ENCODE measurements at regions not wholly inside any gene's neighbourhood (a gene's known extent, or its start where the extent isn't known, plus 50 kb on each side); places are given as distances from the start of the nearest gene placed in this dataset.

DNA sequence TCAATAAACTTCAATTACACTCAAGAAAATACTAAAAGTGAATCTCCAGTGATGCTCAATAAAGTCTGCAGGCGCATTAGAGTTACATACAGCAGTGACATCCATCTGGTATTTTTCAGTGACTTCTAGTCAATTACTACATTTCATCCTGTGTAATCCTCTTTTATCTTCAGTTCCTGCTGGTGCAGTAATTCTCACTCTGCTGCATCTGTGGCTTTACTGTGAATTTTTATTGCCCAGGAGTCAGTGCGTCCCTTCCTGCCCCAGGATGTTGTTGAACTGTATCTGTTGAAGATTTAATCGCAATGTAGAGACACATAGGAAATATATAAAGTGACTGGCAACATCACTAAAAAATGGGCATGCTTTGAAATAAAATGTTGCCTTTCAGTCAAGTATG, 196.3 kb upstream of the TMTC4 start:
- H3K9me3 ChIP-seq (ENCODE audit: control insufficient read depth in 4 of 4, low read length in 3 of 4) = peaks cover 0 to 2% (median 0%) of the 10 kb centered on the region in 4 donors
- no peaks in the 10 kb centered on the region for H3K27me3 ChIP-seq (ENCODE audit: control insufficient read depth in 4 of 4, insufficient read depth in 4 of 4, low read length in 3 of 4)
- no peak overlapping the region for H3K9ac ChIP-seq (ENCODE audit: low read depth in 1 of 2, low read length in 2 of 2)
- H3K36me3 ChIP-seq (ENCODE audit: control insufficient read depth in 4 of 4, insufficient read depth in 3 of 4, low read depth in 1 of 4, low read length in 3 of 4) = no peaks in the 10 kb centered on the region
- 77% methylated on average over 3 of the region's 3 CpGs for WGBS
- no peak overlapping the region for H3K27ac ChIP-seq (ENCODE audit: low read depth in 1 of 2, low read length in 2 of 2)
- H3K4me3 ChIP-seq (ENCODE audit: low read depth in 1 of 3, low read length in 3 of 3) = no peak overlapping the region
- no peak for DNase-seq (ENCODE audit: low spot score)
- H3K4me1 ChIP-seq (ENCODE audit: control insufficient read depth in 4 of 4, insufficient read depth in 4 of 4, low read length in 3 of 4) = no peaks in the 10 kb centered on the region
- TF ChIP-seq, protein P1, sequence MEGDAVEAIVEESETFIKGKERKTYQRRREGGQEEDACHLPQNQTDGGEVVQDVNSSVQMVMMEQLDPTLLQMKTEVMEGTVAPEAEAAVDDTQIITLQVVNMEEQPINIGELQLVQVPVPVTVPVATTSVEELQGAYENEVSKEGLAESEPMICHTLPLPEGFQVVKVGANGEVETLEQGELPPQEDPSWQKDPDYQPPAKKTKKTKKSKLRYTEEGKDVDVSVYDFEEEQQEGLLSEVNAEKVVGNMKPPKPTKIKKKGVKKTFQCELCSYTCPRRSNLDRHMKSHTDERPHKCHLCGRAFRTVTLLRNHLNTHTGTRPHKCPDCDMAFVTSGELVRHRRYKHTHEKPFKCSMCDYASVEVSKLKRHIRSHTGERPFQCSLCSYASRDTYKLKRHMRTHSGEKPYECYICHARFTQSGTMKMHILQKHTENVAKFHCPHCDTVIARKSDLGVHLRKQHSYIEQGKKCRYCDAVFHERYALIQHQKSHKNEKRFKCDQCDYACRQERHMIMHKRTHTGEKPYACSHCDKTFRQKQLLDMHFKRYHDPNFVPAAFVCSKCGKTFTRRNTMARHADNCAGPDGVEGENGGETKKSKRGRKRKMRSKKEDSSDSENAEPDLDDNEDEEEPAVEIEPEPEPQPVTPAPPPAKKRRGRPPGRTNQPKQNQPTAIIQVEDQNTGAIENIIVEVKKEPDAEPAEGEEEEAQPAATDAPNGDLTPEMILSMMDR (IDR thresholded peaks at IDR 0.05; ENCODE audit: low read depth, low read length, missing input control) = no peak
- TF ChIP-seq SP1 (IDR thresholded peaks at IDR 0.05) (no peak), JUND (IDR thresholded peaks at IDR 0.05) (no peak), RAD21 (IDR thresholded peaks at IDR 0.05) (no peak), GABPA (IDR thresholded peaks at IDR 0.05 in 1 of 2, conservative IDR thresholded peaks at IDR 0.05 in 1 of 2) (no peak)

GRCh38 chr13:100860866-100861265, 186.3 kb upstream of the TMTC4 start:
- Histone ChIP-seq H3K9ac (ENCODE audit: low read depth in 1 of 2, low read length in 2 of 2) (no peak overlapping the region), H3K27me3 (ENCODE audit: control insufficient read depth in 4 of 4, insufficient read depth in 4 of 4, low read length in 3 of 4) (no peaks in the 10 kb centered on the region), H3K4me1 (ENCODE audit: control insufficient read depth in 4 of 4, insufficient read depth in 4 of 4, low read length in 3 of 4) (no peaks in the 10 kb centered on the region), H3K27ac (ENCODE audit: low read depth in 1 of 2, low read length in 2 of 2) (no peak overlapping the region), H3K36me3 (ENCODE audit: control insufficient read depth in 4 of 4, insufficient read depth in 3 of 4, low read depth in 1 of 4, low read length in 3 of 4) (no peaks in the 10 kb centered on the region), H3K9me3 (ENCODE audit: control insufficient read depth in 4 of 4, low read length in 3 of 4) (no peaks in the 10 kb centered on the region), H3K4me3 (ENCODE audit: low read depth in 1 of 3, low read length in 3 of 3) (no peak overlapping the region)
- DNase-seq (ENCODE audit: low spot score) = no peak
- TF ChIP-seq, protein P1 (IDR thresholded peaks at IDR 0.05; ENCODE audit: low read depth, low read length, missing input control) = no peak
- TF ChIP-seq JUND (IDR thresholded peaks at IDR 0.05) = no peak
- no peak for TF ChIP-seq GABPA (IDR thresholded peaks at IDR 0.05 in 1 of 2, conservative IDR thresholded peaks at IDR 0.05 in 1 of 2)
- TF ChIP-seq HNF4A (conservative IDR thresholded peaks at IDR 0.05) = no peak
- TF ChIP-seq RXRA (IDR thresholded peaks at IDR 0.05) = no peak
- no peak for TF ChIP-seq NR2F2 (IDR thresholded peaks at IDR 0.05)
- no peak for TF ChIP-seq YY1 (IDR thresholded peaks at IDR 0.05)
- no peak for TF ChIP-seq FOXA2 (IDR thresholded peaks at IDR 0.05)
- TF ChIP-seq, protein P2, sequence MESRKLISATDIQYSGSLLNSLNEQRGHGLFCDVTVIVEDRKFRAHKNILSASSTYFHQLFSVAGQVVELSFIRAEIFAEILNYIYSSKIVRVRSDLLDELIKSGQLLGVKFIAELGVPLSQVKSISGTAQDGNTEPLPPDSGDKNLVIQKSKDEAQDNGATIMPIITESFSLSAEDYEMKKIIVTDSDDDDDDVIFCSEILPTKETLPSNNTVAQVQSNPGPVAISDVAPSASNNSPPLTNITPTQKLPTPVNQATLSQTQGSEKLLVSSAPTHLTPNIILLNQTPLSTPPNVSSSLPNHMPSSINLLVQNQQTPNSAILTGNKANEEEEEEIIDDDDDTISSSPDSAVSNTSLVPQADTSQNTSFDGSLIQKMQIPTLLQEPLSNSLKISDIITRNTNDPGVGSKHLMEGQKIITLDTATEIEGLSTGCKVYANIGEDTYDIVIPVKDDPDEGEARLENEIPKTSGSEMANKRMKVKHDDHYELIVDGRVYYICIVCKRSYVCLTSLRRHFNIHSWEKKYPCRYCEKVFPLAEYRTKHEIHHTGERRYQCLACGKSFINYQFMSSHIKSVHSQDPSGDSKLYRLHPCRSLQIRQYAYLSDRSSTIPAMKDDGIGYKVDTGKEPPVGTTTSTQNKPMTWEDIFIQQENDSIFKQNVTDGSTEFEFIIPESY (IDR thresholded peaks at IDR 0.05) = no peak
- TF ChIP-seq HNF4G (IDR thresholded peaks at IDR 0.05) = no peak
- no peak for TF ChIP-seq TAF1 (conservative IDR thresholded peaks at IDR 0.05)
- TF ChIP-seq, protein P3, sequence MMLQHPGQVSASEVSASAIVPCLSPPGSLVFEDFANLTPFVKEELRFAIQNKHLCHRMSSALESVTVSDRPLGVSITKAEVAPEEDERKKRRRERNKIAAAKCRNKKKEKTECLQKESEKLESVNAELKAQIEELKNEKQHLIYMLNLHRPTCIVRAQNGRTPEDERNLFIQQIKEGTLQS (IDR thresholded peaks at IDR 0.05) = no peak
- TF ChIP-seq EGR1 (IDR thresholded peaks at IDR 0.05; ENCODE audit: low read depth in 2 of 2) = no peak
- TF ChIP-seq SP1 (IDR thresholded peaks at IDR 0.05) = no peak
- no peak for TF ChIP-seq RAD21 (IDR thresholded peaks at IDR 0.05)
- TF ChIP-seq, protein P4, sequence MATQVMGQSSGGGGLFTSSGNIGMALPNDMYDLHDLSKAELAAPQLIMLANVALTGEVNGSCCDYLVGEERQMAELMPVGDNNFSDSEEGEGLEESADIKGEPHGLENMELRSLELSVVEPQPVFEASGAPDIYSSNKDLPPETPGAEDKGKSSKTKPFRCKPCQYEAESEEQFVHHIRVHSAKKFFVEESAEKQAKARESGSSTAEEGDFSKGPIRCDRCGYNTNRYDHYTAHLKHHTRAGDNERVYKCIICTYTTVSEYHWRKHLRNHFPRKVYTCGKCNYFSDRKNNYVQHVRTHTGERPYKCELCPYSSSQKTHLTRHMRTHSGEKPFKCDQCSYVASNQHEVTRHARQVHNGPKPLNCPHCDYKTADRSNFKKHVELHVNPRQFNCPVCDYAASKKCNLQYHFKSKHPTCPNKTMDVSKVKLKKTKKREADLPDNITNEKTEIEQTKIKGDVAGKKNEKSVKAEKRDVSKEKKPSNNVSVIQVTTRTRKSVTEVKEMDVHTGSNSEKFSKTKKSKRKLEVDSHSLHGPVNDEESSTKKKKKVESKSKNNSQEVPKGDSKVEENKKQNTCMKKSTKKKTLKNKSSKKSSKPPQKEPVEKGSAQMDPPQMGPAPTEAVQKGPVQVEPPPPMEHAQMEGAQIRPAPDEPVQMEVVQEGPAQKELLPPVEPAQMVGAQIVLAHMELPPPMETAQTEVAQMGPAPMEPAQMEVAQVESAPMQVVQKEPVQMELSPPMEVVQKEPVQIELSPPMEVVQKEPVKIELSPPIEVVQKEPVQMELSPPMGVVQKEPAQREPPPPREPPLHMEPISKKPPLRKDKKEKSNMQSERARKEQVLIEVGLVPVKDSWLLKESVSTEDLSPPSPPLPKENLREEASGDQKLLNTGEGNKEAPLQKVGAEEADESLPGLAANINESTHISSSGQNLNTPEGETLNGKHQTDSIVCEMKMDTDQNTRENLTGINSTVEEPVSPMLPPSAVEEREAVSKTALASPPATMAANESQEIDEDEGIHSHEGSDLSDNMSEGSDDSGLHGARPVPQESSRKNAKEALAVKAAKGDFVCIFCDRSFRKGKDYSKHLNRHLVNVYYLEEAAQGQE (IDR thresholded peaks at IDR 0.05) = no peak
- no peak for TF ChIP-seq FOXA1 (IDR thresholded peaks at IDR 0.05)
- TF ChIP-seq, protein P5, sequence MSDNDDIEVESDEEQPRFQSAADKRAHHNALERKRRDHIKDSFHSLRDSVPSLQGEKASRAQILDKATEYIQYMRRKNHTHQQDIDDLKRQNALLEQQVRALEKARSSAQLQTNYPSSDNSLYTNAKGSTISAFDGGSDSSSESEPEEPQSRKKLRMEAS (IDR thresholded peaks at IDR 0.05) = no peak
- WGBS = 92% methylated on average over 4 of the region's 4 CpGs

Data from liver (tissue), 8 donors.